Activated CD4-positive, alpha-beta T cell treated with anti-CD3 and anti-CD28 coated beads for 4 hours (primary cell): ENCODE measurements at regions not wholly inside any gene's neighbourhood (a gene's known extent, or its start where the extent isn't known, plus 50 kb on each side); places are given as distances from the start of the nearest gene placed in this dataset.

ENCODE experiments used
- DNase-seq, 2 donors: peaks; one replicate each; pipeline ENCODE4 v3.0.0-alpha.2; 2020

DNA sequence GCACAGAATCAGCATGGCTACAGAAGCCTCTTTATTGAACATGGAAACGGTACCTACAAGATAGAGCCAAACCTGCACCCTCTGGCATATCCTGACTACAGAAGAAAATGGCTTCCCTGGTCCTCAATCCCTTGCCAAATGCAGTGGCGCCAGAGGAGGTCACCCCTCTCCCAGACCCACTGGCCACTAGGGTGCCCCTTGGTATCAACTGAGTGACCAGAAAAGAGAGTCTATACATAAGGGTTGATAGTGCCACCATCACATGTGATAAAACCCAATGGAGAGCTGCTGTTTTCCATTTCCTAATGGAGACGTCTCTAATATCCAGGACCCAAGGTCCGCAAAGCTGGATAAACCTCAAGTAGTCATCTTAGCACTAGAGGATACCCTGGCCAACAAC, 52.7 kb upstream of the ALK start:
- no peak for DNase-seq

- DNase-seq, result no peak
Measured at GRCh38 chr2:29977284-29977683, 55.9 kb upstream of the ALK start.

DNA sequence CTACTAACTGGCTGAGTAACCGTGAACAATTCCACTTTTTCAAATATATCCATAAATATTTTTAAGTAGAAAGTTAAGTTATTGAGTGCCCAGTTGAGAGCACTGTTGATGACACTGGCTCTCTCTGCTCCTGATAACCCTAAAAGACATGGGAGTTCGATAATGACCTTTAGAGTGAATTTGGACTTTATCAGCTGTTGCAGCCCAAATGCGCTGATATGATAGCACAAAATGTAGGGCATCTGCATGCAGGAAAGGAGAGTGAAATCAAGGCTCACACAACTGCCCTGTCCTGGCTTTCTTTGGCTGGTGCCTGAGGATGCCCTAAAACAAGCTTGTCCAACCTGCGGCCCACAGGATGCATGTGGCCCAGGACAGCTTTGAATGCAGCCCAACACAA, 60.0 kb upstream of the ALK start:
- no peak for DNase-seq

GRCh38 chr2:29983308-29983707, 61.9 kb upstream of the ALK start:
- DNase-seq, result no peak

- no peak for DNase-seq
Measured at GRCh38 chr2:29987146-29987545, 65.8 kb upstream of the ALK start.

- DNase-seq, result no peak
Measured at GRCh38 chr2:29990129-29990528, 68.7 kb upstream of the ALK start.

DNA sequence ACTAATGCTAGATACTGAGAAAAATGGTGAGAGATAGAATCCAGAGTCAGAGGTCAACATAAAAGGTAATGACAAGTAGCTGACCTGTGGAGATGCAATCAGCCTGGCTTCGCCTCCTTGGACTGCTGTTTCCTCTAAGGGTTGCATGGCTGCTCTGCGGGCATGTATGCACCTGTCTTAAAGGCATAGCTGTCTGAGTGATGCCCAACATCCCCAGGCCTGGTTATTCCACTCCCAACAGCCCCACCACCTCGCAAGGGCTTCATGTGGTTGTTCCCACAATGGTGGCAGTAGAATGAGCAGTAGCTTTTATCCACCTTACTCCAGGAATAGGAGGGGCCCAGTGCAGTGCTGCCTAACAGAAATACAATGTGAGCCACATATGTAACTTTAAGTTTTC, 69.7 kb upstream of the ALK start:
- DNase-seq, result no peak

DNA sequence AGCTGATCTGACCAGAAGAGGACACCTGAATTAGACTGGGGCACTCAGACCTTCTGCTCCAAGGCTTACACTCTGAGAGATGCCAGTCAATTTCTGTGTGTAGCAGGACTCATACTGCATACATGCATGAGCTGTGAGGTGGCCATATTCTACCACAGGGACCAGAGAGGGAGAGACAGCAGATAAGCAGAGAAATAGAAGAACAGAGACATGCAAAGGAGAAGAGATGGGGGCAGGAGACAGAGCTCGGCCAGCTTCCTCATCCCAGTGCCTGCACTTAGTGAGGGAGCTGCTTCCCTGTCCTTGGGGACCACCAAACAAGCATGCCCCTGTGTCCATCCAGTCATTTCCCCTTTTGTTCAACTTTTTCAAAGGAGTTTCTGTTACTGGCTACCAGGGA, 73.9 kb upstream of the ALK start:
- DNase-seq, result no peak

DNA sequence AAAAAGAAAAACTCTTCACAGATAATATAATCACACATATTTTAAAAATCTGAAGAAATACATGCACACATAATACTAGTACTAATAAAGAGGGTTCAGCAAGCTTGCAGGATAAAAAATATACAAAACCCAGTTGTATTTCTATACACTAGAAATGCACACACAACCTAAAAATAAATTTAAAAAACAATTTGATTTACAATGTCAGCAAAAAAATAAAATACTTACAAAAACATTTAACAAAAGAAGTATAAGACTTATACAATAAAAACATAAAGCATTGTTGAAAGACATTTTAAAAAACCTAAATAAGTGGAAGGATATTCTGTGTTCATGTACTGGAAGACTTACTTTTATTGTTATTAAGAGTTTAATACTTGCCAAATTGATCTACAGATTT, 81.7 kb upstream of the ALK start:
- no peak for DNase-seq

DNA sequence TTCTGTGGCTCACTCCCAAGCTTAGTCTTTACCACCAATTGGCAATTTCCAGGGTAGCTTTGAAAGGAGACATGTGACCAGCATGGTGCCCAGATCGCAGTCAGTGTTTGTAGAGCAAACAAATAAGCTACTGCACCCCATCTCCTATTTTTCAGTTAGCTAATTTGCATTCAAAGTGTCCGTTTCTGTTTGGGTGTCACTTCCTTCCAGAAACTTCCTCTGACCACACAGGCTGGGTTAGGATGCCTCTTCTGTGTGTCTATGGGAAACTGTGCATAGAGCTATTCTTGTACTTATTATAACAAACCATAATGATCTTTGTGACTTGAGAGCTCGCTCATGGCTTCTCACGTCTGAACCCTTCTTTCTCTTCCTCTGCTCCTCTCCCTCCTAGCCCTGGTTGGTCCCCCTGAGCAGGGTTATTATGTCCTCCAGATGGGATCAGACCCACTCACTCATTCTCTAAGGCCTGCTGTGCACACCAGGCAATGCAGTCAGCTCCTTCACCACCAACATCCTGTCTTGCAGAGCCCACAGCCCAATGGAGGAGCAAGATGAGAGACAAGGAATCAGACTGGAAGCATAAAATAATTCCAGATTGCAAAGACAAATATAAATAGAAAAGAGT, 101.2 kb upstream of the ALK start:
- DNase-seq, result no peak

GRCh38 chr2:30024281-30024680, 102.9 kb upstream of the ALK start:
- no peak for DNase-seq

DNA sequence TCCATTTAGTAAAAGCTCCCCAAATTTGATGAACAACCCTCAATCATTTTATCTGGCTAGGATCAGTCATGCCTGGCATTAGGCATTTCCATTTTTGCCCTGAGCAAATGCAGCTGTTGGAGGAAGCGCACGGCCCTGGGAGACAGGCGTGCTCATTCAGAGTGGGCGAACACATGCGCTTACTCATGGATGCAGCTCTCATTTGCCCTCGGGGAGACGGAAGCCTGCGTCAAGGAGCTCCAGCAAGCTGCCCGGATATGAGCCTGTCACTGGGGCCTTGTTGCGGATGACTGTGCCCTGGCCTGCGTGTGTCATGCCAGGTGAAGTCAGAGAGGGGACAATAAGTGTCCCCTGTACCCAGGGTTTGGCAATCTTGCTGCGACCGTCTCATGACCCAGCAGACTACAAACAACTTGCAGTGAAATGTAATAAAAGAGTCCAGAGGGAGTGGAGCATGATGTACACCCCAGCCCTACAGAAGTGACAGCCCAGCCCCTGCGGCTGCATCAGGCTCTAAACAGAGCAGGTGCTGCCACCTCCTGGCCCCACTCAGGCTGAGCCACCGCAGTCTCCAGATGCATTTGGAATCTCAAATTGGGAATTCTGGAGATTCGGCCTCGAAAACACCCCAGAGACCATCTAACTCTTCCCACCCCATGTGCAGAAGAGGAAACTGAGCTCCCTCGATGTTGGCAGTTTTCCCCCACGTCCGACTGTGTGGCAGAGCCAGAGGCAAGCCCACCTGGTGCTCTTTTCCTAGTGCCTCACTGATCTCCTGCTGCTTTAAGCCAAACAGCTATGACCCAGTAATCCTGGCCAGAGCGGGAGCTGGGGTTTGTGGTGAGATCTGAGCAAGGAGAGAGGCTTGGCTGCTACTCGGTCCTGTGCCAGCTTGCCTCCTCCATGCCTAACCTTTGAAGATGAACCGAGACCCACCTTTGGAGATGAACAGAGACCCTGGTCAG, 105.0 kb upstream of the ALK start:
- DNase-seq, result no peak

- DNase-seq, result no peak
Measured at GRCh38 chr2:30029804-30030203, 108.4 kb upstream of the ALK start.

DNA sequence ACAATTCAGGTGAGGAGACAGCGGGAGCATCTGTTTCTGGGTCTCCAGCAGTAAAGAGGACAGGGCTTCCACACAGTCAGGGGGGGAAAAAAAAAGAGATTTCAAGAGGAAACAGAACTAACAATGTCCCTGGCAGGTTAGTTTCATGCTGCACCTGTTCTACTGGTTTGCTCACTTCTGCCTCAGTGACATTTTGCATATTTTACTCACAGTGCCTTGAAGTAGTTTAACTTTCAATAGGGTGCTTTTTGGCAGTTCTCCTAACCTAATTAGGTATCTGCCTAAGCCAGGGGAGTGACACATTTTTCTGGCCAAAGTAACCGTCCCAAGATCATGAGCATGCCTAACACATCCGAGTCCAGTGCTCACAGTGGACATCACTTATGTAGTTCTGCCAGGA, 109.0 kb upstream of the ALK start:
- DNase-seq, result no peak

DNA sequence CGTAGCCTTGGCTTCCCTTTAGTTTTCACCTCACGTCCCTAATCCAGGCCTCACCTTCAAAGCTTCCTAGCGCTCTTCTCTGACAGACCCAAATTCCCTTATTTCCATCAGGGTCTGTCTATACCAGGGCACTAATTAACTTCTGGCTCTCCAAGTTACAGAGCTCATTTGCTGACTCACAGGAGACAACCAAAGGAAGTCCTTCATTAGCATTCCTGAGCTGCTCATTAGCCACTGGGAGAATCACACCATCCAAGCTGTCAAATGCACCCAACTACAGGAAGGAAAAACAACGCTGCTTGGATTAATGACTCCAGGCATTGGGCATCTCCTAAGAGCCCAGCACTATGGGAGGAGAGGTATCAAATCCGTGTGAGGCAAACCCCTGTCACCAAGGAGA, 109.8 kb upstream of the ALK start:
- no peak for DNase-seq

- no peak for DNase-seq
Measured at GRCh38 chr2:30034052-30034775, 112.6 kb upstream of the YPEL5 start.

- no peak for DNase-seq
Measured at GRCh38 chr2:30037016-30037415, 109.8 kb upstream of the YPEL5 start.

DNA sequence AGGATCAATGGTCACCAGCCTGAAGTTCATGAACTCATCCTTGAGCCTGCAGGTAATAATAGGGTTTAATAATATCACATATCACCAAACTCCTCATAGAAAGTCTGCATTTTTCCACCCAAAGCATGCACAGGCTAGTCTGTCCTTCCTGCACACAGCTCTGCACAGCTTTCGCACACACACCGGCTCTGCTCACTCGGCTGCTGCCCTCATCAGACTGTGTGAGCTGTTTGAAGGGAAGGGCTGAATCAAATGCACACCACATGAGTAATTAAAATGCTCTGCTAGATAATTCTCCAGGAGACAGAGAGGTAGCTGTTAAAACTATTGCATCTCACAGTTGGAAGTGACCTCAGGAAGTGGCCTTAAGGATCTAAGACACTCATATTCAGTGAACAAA, 108.4 kb upstream of the YPEL5 start:
- no peak for DNase-seq

GRCh38 chr2:30039101-30039500, 107.7 kb upstream of the YPEL5 start:
- DNase-seq, result no peak

DNA sequence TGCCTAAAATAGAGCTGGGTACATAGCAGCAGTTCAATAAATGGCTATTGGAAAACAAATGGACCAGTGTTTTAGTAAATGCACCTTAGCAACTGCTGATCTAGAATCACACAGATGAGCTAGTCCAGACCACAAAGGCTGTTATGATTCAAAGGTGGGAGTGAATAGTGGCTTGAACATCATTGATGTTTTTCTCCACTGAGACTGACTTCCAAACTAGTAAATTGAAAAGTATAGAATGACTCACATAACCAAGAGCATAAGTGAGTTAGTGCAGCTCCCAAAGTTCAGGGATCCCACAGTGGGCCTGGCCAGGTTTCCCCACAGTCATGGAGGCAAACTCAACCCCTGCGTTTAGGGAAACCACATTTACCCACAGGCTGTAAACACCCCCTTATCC, 106.7 kb upstream of the YPEL5 start:
- DNase-seq, result no peak

GRCh38 chr2:30041884-30042283, 104.9 kb upstream of the YPEL5 start:
- no peak for DNase-seq

- no peak for DNase-seq
Measured at GRCh38 chr2:30046396-30046795, 100.4 kb upstream of the YPEL5 start.

DNA sequence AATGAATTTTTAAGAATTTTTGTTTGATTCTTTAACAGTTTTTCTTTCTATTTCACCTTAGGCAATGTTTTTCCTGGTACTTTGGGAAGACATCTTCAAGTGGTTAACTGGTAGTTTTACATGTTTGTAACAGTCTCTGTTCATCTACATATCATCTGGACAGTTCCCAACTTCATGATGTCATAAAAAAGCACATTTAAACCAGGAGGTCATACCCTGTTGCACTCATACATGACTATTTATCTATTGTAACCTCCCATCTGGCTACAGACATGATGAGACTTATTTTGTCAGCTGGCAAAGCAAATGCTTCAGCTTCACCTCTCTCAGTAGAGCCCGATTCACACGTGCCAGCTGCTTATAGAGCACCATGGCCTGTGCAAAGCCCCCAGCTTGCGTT, 99.8 kb upstream of the YPEL5 start:
- DNase-seq, result no peak

- DNase-seq, result no peak
Measured at GRCh38 chr2:30048636-30049175, 98.1 kb upstream of the YPEL5 start.
